ENCODE measurements at regions not wholly inside any gene's neighbourhood (a gene's known extent, or its start where the extent isn't known, plus 50 kb on each side); places are given as distances from the start of the nearest gene placed in this dataset.
"Not testable (repeated sequence)": the region's sequence is repeated elsewhere in the genome, so short reads cannot be mapped to it uniquely, and the experiment has no call there.

GRCh38 chr1:121075254-121075805 is 108.8 kb downstream of the FAM72B start:
- not testable (repeated sequence) for H2BK20ac ChIP-seq (ENCODE audit: low read depth, low read length, poor library complexity, severe bottlenecking)

GRCh38 chr1:121076674-121077073 is 107.5 kb downstream of the FAM72B start:
- H3K27me3 Mint-ChIP-seq (ENCODE audit: low read depth); H3K27ac ChIP-seq (ENCODE audit: insufficient read length, low read depth, low read length); H3K4ac ChIP-seq (ENCODE audit: low read depth, low read length); H3K27ac Mint-ChIP-seq; H4K8ac ChIP-seq (replicated peaks; ENCODE audit: insufficient read length, low read depth, low read length); H3T11ph ChIP-seq (ENCODE audit: low read length); DNase-seq; H3K18ac ChIP-seq (ENCODE audit: insufficient read length, low read depth, low read length); H3K9me3 Mint-ChIP-seq; H2BK5ac ChIP-seq (ENCODE audit: insufficient read length, low read length); H3K4me2 ChIP-seq (ENCODE audit: insufficient read depth, insufficient read length, low read length); H4K20me1 ChIP-seq (ENCODE audit: control insufficient read depth, insufficient read depth, insufficient read length); H2AFZ ChIP-seq (ENCODE audit: low read length); H3K23ac ChIP-seq (ENCODE audit: insufficient read length, low read depth, low read length); H3K23me2 ChIP-seq (ENCODE audit: insufficient read length, low read depth, low read length, poor library complexity, severe bottlenecking); H4K91ac ChIP-seq (ENCODE audit: insufficient read length, low read depth, low read length); H2BK120ac ChIP-seq (ENCODE audit: low read depth, low read length, poor library complexity, severe bottlenecking); H3K9me3 ChIP-seq (ENCODE audit: control insufficient read depth, low read depth, low read length); H3K79me1 ChIP-seq (ENCODE audit: insufficient read depth, low read depth, low read length, poor library complexity, severe bottlenecking); H3K14ac ChIP-seq (ENCODE audit: insufficient read depth, low read length); H2BK12ac ChIP-seq (ENCODE audit: insufficient read length, low read depth, low read length); H3K4me1 ChIP-seq (ENCODE audit: insufficient read depth, low read length); H2AK5ac ChIP-seq (ENCODE audit: insufficient read length, low read length); H3K56ac ChIP-seq (ENCODE audit: insufficient read length, low read depth, low read length); H3K9ac ChIP-seq (ENCODE audit: extremely low read depth, insufficient read length, low read length); H2BK15ac ChIP-seq (ENCODE audit: low read depth, low read length); H3K4me3 Mint-ChIP-seq; H3K27me3 ChIP-seq (ENCODE audit: insufficient read depth, low read length); H3K36me3 Mint-ChIP-seq (ENCODE audit: insufficient read depth in 1 of 3, low read depth in 3 of 3); H3K79me2 ChIP-seq (ENCODE audit: insufficient read depth, low read length); H4K5ac ChIP-seq (ENCODE audit: insufficient read length, low read depth, low read length); H2BK20ac ChIP-seq (ENCODE audit: low read depth, low read length, poor library complexity, severe bottlenecking): not testable (repeated sequence)
- H3K4me1 Mint-ChIP-seq: peaks cover 21 to 25% of the 10 kb centered on the region in 2 experiments
- WGBS (ENCODE audit: extremely low coverage, insufficient read length, low lambda C conversion rate): no CpG with 5 or more reads among the region's 1 CpG

More at GRCh38 chr1:121075254-121075805, 108.8 kb downstream of the FAM72B start:
- not testable (repeated sequence) for H3K79me1 ChIP-seq (ENCODE audit: insufficient read depth, low read depth, low read length, poor library complexity, severe bottlenecking); H3K9me3 ChIP-seq (ENCODE audit: control insufficient read depth, low read depth, low read length); H3K27ac ChIP-seq (ENCODE audit: insufficient read length, low read depth, low read length); H3K4me3 Mint-ChIP-seq; H3K27me3 ChIP-seq (ENCODE audit: insufficient read depth, low read length); H3K4ac ChIP-seq (ENCODE audit: low read depth, low read length); H3K23me2 ChIP-seq (ENCODE audit: insufficient read length, low read depth, low read length, poor library complexity, severe bottlenecking); H3K9ac ChIP-seq (ENCODE audit: extremely low read depth, insufficient read length, low read length); H3K36me3 Mint-ChIP-seq (ENCODE audit: insufficient read depth in 1 of 3, low read depth in 3 of 3); H3K56ac ChIP-seq (ENCODE audit: insufficient read length, low read depth, low read length); DNase-seq; H3K79me2 ChIP-seq (ENCODE audit: insufficient read depth, low read length); H4K5ac ChIP-seq (ENCODE audit: insufficient read length, low read depth, low read length); H3K14ac ChIP-seq (ENCODE audit: insufficient read depth, low read length); H2BK120ac ChIP-seq (ENCODE audit: low read depth, low read length, poor library complexity, severe bottlenecking); H2BK5ac ChIP-seq (ENCODE audit: insufficient read length, low read length); H4K91ac ChIP-seq (ENCODE audit: insufficient read length, low read depth, low read length); H4K20me1 ChIP-seq (ENCODE audit: control insufficient read depth, insufficient read depth, insufficient read length); H2BK15ac ChIP-seq (ENCODE audit: low read depth, low read length); H3K4me1 ChIP-seq (ENCODE audit: insufficient read depth, low read length); H3K23ac ChIP-seq (ENCODE audit: insufficient read length, low read depth, low read length); H3K27ac Mint-ChIP-seq; H3K27me3 Mint-ChIP-seq (ENCODE audit: low read depth); H3K9me3 Mint-ChIP-seq; H2AFZ ChIP-seq (ENCODE audit: low read length); H3K18ac ChIP-seq (ENCODE audit: insufficient read length, low read depth, low read length); H2AK5ac ChIP-seq (ENCODE audit: insufficient read length, low read length); H4K8ac ChIP-seq (replicated peaks; ENCODE audit: insufficient read length, low read depth, low read length); H2BK12ac ChIP-seq (ENCODE audit: insufficient read length, low read depth, low read length); H3K4me2 ChIP-seq (ENCODE audit: insufficient read depth, insufficient read length, low read length); H3T11ph ChIP-seq (ENCODE audit: low read length)
- H3K4me1 Mint-ChIP-seq: peaks cover 15 to 17% of the 10 kb centered on the region in 2 experiments
- no CpG with 5 or more reads among the region's 3 CpGs for WGBS (ENCODE audit: extremely low coverage, insufficient read length, low lambda C conversion rate)
